Stimulated activated CD8-positive, alpha-beta memory T cell treated with anti-CD3 and anti-CD28 coated beads, Interleukin-12 subunit alpha, Interleukin-12 subunit beta, amount 100 ng/mL, for 24 hours (primary cell): ENCODE measurements at regions not wholly inside any gene's neighbourhood (a gene's known extent, or its start where the extent isn't known, plus 50 kb on each side); places are given as distances from the start of the nearest gene placed in this dataset.

Source experiments
- DNase-seq: peaks from one replicate; pipeline ENCODE4 v3.0.0-alpha.2; 2020; ENCODE audit errors: extremely low read depth

GRCh38 chrX:45774961-45775360 lies 574.3 kb upstream of the DIPK2B start:
- no peak for DNase-seq

GRCh38 chrX:45773572-45773971 lies 572.9 kb upstream of the DIPK2B start:
- no peak for DNase-seq

GRCh38 chrX:45771560-45772340 lies 571.1 kb upstream of the DIPK2B start:
- no peak for DNase-seq

GRCh38 chrX:45771114-45771513 lies 570.4 kb upstream of the DIPK2B start:
- DNase-seq = no peak

- DNase-seq = no peak
Measured at GRCh38 chrX:45769761-45770582, 569.3 kb upstream of the DIPK2B start.

GRCh38 chrX:45768666-45769236 lies 568.1 kb upstream of the DIPK2B start:
- DNase-seq = no peak

- no peak for DNase-seq
Measured at GRCh38 chrX:45766981-45767501, 566.4 kb upstream of the DIPK2B start.

- DNase-seq = no peak
Measured at GRCh38 chrX:45765767-45766166, 565.1 kb upstream of the DIPK2B start.

GRCh38 chrX:45765281-45765680 lies 564.6 kb upstream of the DIPK2B start:
- no peak for DNase-seq

- no peak for DNase-seq
Measured at GRCh38 chrX:45762699-45763647, 562.3 kb upstream of the DIPK2B start.

- DNase-seq = no peak
Measured at GRCh38 chrX:45761920-45762319, 561.2 kb upstream of the DIPK2B start.

GRCh38 chrX:45760187-45760742 lies 559.6 kb upstream of the DIPK2B start:
- DNase-seq = no peak

GRCh38 chrX:45758738-45759397 lies 558.2 kb upstream of the DIPK2B start:
- DNase-seq = no peak

- DNase-seq = no peak
Measured at GRCh38 chrX:45758319-45758718, 557.6 kb upstream of the DIPK2B start.

GRCh38 chrX:45757272-45757671 lies 556.6 kb upstream of the DIPK2B start:
- DNase-seq = no peak

GRCh38 chrX:45756557-45756956 lies 555.9 kb upstream of the DIPK2B start:
- DNase-seq = no peak

GRCh38 chrX:45755703-45756102 lies 555.0 kb upstream of the DIPK2B start:
- DNase-seq = no peak

GRCh38 chrX:45751156-45751555 lies 550.5 kb upstream of the DIPK2B start:
- no peak for DNase-seq

GRCh38 chrX:45750639-45751038 lies 550.0 kb upstream of the DIPK2B start:
- no peak for DNase-seq

- no peak for DNase-seq
Measured at GRCh38 chrX:45749375-45749774, 548.7 kb upstream of the DIPK2B start.
